GM19438 (cell line): ENCODE measurements at regions not wholly inside any gene's neighbourhood (a gene's known extent, or its start where the extent isn't known, plus 50 kb on each side); places are given as distances from the start of the nearest gene placed in this dataset.

Experiments used
- ATAC-seq: cut with Tn5 transposase; IDR thresholded peaks from one replicate; pipeline ENCODE4 v1.9.1; 2021; ENCODE audit warnings: low read depth; ENCODE audit not compliant: unreplicated experiment

DNA sequence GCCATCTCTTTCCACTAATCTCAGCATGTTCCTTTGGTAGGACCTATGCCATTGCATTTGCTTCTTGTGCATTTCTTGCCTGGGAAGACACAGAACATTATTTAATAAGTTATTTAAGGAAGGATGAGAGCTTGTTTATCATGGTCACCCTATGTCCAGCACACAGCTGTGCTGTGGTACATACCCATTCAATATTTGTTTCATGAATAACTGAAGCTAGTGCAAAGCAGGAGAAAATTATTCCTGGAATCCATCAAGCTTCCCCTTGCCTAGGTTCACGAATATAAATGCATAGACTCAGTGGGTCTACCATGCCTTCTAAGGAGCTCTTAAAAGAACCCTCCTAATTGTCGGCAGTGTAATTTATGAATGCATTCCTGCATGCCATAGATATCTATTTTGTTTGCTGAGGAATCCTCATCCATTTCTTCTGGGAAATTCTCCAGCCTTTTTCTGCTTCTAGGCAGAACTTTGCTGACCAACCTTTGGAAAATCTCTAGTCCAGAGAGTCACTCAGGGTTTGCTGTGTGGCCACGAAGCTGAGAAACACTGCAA, 599.8 kb upstream of the TMEM132C start:
- no peak for ATAC-seq

DNA sequence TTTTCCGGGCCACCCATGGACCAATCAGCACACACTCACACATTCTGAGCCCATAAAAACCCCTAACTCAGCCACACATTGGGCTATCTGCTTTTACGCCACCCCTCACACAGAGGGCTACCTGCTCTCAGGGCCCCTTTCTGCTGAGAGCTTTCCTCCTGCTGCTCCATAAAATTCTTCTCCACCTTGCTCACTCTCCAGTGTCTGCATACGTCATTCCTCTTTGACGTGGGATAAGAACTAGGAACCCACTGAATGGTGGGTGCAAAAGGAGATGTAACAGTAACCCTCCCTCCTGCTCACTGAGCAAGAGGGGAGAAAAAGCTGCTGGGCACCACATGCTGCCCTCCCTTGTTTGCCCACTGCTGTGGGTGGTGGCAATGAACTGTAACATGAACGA, 596.7 kb upstream of the TMEM132C start:
- no peak for ATAC-seq

DNA sequence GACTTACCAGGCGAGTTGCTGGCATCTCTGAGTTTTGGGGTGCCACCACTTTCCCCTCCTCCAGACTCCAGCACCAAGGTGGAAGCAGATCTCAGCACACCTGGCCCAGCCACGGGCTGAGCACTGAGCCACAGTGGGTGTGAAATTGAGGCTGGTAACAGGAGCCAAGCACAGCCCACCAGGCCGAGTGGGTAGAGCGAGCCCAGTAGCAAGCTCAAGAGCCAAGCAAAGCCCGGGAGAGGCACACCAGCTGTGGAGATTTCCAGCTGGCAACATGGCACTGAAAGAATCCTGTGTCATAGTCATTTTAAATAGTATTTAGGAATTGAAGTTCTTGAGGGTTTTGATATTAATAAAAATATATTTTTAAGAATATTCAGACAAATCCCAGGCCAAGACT, 596.2 kb upstream of the TMEM132C start:
- no peak for ATAC-seq

DNA sequence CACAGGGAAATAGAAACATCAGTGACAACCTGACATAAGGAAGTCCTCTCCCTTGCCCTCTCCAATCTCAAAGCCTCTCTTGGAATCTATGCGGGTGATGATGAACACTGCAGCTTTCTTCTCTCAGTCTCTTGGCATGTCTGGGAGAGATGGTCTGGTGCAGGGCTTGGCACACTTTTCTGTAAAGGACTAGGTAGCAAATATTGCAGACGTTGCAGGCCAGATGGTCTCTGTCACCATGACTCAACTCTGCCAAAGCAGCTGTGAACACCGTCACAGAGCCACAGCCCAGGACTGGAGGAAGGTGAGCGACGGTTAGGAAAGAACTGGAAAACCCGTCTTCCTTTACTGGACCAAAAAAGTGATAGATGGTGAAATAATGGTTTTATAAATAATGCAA, 591.0 kb upstream of the TMEM132C start:
- no peak for ATAC-seq

DNA sequence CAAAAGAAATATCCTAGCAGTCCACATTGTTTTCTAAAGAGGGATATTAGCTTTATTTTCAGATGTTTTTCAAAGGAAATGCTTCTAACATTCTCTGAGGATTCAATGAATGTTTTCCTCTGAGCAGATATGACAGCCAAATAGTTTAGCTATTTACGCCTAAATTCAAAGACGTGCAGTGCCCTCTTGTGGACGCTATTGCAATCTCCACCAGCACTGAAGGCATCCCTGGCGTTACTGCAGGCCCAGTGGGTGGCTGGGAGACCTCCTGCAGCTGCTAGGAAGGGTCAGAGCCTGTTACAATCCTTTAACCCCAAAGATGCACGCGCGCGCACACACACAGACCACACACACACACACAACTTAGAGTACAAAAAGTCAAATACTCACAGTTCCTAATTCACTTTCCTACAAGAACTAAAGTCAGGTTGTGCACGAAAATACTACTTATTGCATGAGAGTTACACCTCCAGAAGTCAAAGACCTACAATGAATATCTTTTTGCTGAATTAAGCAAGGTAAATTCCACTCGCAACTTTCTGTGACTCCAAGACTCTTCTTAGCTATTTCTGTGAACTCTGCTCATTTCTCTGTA, 589.3 kb upstream of the TMEM132C start:
- ATAC-seq = no peak

DNA sequence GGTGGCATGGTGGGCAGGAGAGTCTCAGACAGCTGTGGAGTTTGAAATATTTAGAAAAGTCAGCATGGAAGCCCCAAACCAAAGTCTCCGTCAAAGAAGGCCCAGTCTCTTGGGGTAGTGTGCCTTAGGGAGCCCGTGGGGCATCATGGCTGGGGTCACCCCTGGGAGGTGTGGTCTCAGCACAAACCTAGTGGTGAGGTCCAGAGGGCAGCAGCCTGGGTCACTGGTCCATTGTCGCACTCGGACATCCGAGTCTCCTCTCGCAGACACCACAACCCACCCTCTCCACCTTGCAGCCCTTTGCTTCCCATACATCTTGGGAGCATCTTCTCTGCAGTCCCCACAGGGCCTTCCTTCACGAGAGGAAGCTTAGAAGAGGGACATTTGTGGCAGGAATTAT, 588.0 kb upstream of the TMEM132C start:
- ATAC-seq = no peak

DNA sequence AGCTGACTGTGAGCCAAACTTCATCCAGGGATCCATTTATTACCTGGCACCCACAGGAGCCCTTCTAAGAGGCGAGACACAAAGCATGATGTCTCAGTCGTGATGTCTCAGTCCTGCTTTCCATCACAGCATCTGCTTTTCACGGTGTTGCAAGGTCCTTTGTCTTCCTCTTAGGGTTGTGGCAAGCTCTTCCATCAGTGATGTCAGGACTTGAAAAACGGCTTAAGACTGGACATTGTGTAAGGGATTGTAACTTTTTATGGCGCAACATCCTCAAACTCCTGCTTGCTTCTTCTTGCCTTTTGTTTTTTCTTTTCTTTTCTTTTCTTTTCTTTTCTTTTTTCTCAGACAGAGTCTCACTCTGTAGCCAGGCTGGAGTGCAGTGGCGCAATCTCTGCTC, 586.5 kb upstream of the TMEM132C start:
- no peak for ATAC-seq

DNA sequence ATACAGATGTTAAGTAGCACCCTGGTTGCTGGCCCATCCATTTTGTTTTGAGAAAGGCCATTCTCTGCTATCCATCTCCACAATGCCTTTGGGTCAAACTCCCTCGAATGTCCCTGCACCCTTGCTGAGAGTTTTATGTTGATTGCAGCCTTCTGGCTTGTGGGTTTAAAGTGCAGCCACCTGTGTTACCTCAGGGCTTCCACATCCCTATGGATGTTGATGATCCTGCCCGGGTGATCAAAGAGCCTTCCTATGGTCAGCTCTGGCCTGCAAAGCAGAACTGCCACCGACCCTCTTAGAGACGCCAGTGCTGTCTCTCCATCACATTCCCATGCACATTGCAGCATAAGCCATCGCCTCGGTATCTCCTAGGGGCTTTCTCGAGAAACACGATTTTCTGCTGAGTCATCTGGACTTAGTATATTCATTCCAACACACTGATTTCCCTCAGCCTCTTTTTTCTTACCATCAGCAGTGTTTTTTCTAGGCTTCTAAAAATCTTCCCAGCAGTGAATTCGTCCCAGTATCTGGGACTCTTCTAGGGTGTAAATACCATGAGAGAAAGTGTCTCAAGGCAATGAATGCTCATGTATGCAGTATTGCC, 585.7 kb upstream of the TMEM132C start:
- no peak for ATAC-seq

DNA sequence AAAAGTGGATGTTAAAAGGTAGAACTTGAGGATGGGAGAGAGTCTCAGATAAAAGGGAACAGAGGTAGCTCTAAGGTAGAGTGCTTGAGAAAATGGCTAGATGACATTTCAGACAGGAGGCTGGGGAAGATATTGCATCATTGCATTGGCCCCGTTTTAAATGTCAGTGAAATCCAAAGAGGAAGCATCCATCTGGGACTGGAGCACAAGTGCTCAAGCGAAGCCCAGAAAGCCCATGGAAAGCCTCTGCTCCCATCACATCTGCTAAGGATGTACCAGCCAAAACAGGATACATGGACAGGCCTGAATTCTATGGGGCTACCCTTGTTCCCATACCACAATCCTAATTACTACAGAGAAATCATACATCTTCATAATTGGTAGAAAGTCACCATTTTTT, 581.5 kb upstream of the TMEM132C start:
- no peak for ATAC-seq

DNA sequence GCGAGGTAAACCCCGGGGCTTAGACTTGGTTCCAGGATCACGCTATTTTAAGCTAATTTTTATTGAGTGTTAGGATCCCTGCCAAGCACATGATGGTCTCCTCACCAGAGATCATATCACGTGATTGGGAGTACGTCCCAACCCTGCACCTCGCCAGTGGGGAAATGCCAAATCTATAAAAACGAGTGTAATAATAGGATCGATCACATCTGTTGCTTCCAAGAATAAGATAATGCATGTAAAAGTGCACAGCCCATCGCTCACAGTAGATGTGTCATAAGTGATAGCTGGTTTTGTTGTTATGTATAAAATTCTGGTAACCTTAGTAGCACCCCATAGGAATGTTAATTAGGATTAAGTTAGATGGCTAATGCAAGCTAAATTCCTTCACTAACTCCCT, 581.0 kb upstream of the TMEM132C start:
- ATAC-seq = no peak

DNA sequence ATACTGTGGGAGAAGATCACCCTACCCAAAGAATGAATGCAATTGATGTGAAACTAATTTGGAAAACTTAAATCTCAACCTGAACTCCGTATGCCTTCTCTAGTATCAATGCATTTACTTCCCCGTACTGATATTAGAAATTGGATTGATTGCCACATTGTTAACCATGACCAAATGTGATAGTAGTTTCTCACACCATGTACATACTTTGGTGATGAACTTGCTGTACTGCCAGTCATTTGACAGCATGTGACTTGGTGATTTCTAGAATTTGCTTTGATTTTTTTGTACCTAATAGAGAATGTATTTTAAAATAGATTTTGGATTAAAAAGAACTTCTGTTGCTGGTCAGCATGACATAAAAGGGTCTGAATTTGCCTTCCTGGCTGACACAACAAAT, 579.8 kb upstream of the TMEM132C start:
- ATAC-seq = no peak

DNA sequence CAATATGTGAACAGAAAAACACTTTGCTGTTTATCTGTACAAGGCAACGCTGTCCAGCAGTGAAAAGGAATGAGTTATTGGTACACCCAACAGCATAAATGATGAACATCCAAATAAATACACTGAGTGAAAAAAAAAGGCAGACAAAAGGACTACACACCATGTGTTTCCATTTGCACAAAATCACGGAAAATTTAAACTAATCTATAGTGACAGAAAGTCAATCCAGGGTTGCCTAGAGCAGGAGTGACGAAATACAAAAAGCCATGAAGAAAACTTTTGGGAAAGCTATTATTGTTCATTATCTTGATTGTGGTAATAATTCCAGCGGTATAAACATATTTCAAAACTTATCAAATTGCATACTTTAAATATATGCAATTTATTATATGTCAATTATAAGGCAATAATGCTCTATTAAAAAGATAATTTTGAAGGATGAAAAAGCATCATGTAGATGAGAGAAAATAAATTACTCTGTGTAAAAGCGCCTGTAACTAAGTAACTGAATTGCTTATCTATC, 578.0 kb upstream of the TMEM132C start:
- no peak for ATAC-seq

DNA sequence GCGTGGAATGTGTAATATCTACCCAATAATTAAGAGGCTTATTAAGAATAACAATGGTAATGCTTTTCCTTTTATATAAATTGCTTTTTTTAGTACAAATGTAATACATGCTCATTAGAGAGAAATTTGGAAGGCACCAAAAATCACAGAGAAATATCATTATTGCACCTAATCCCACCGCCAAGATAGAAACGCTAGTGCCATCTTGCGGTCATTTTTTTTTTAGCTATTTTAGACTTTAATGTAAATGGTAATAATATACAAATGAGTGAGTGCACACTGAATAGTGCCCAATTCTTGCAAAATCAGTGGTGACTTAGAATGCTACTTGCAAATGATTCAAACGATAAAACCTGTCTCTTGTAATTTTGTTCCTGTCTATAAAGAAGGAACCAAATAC, 576.8 kb upstream of the TMEM132C start:
- ATAC-seq = no peak

DNA sequence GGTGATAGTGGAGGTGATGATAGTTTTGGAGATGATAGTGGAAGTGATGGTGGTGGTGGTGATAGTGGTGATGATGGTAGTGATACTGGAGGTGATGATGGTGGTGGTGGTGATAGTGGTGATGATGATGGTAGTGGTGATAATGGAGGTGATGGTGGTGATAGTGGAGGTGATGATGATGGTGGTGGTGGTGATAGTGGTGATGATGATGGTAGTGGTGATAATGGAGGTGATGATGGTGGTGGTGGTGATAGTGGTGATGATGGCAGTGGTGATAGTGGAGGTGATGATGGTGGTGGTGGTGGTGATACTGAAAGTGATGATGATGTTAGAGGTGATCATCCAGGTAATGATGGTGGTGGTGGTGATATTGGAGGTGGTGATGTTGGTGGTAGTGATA, 570.0 kb upstream of the TMEM132C start:
- ATAC-seq = no peak

DNA sequence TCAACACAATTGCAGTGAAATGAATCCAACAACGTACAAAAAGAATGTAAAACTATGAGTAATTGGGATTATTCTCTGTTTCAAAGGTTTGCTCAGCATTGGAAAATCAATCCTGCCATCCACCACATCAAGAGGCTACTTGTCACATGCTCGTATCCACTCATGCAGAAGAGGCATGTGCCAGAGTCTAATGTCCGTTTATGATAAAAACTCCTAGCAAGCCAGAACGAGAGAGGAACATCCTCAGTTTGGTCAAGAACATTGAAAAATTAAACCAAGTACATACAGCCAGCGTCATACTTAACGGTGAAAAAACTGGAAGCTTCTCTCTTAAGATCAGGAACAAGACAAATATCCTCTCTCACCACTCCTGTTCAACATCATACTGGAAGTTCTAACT, 563.9 kb upstream of the TMEM132C start:
- no peak for ATAC-seq

DNA sequence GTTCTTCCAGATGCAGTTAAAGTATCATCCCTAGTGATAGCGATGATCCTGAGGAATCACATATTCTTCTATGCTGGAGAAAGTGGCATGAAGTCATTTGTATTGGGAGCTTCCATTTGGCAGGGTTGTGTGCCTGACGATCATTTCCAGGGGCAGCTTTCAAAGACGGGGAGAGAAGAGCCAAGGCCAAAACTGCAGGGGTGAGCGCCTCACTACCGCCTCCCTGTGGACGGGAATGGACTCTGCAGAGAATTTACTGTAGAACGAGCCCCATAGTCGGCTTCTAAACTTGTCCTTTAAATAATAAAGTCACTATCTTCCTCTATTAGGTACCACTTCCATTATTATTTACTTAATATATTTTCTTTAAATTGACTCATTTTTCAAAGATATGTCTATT, 555.9 kb upstream of the TMEM132C start:
- no peak for ATAC-seq

DNA sequence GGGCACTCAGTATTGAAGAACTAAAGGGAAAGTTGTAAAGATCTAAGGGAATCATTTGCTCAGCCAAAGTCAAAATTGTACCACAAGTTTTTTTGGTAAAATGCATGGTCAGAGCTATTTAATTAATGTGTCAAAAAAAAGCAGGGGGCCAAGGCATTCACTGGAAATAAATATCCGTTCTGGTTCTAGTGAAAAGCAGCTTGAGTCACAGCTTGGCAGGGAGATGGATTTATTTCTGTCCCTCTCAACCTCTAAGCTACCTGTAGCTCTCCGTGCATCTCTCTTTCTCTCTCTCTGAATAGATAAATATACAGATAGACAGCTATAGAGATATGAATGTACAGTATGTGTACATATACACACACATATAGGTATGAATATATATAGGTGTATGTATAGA, 554.4 kb upstream of the TMEM132C start:
- ATAC-seq = no peak

DNA sequence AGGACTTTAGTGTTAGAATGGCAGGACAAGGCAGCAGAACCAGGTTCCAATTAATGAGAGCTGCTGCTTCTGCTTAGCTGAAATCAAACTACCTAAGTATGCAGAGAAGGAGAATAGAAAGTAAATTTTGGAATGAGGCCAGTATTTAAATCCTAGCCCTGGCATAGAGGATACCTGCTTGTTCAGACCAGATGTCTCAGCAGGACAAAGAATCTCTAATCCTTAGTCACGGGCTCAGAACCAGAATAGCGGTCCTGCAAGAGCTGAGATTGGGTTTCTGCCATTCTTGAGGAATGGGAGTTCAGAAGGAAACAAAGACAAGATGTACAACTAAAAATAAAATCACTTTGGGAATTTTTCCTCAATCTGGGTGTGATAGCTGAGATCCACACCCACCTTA, 550.8 kb upstream of the TMEM132C start:
- no peak for ATAC-seq

DNA sequence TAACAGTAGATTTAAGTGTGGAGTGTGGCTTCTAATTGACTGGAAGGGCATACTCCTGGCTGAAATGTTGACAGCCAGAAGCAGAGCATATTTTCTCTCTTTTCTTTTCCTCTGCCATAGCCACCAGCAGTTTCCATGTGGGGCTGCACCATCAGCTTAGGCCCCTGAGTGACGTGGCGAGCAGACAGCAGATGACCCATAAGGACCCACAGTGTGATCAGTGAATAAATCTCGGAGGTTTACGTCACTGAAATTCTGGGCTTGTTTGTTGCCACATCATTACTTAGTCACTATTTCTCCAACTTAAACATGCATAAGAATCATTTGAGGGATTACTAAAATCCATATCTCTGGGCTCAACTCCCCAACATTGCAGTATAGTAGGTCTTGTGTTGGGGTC, 549.7 kb upstream of the TMEM132C start:
- no peak for ATAC-seq

DNA sequence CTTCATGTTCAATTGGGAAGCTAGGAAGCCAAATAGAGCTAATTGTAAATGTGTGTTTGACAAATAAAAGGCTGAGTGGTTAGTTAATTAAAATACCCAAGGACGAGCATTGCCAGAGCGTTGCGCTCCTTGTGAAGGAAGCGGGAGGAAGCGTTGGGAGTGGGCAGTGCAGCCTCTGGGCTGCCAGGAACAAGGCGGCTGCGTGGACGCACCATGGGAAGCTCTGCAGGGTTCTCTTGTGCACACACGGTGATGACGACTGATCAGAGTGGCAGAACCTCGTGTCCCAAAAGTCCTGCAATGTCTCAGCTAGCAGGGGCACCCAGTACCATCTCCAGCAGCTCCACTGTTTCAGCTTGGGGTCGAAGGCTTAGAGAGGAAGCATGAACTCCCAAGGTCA, 546.6 kb upstream of the TMEM132C start:
- no peak for ATAC-seq

DNA sequence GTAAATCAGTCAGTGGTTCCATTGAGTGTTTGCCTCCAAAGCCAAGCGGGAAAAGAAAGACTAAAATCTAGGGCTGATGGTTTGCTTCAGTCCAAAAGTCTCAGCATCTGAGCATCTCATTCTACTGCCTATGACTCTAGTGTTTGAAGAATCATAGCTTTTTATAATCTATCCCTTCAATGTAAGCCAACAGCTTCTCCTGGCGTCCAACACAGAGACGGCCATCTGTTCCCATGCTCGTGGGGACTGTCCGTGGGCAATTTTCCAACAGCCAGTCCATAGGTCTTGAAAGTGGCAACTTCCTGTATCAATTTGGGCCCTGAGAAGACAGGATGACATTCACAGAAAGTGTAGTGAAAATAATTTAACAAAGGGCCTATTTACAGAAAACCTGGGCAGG, 544.4 kb upstream of the TMEM132C start:
- ATAC-seq = no peak

DNA sequence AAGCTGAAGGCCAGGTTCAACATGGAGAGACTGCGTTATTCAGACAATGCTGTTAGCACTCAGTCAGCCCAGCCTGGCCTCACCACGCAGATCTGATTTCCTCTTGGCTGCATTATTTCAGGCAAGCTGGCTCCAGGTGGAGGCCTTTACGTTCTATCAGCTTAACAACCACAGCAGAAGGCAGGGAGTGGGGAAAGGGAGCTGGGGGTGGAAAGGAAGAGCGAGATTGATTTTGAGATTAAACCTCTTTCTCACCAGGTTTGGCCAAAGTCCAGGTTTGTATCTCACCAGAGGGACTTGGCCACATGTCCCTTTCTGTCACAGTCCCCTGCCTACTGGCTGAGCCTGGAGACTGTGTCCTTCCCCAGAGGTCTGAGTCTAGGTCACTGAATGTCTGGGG, 543.7 kb upstream of the TMEM132C start:
- no peak for ATAC-seq
